Gastroesophageal sphincter (tissue), 4 donors: ENCODE measurements at regions not wholly inside any gene's neighbourhood (a gene's known extent, or its start where the extent isn't known, plus 50 kb on each side); places are given as distances from the start of the nearest gene placed in this dataset.
"Not testable (repeated sequence)": the region's sequence is repeated elsewhere in the genome, so short reads cannot be mapped to it uniquely, and the experiment has no call there.

Experiments
- ATAC-seq: fragments of 150-250 bp; one replicate; pipeline ENCODE4 v1.9.1; 2016; ENCODE audit warnings: mild to moderate bottlenecking, moderate library complexity
- H3K27ac ChIP-seq, 4 donors: fragments of 200-600 bp; sonication (generic) in 3 of 4; 1 replicate in 3 of 4; 2 replicates in 1 of 4; pipeline ENCODE4 v1.5.1; 2016 to 2019
- H3K27me3 ChIP-seq: fragments of 200-600 bp; sonication (generic); one replicate; pipeline ENCODE4 v1.5.1; 2019
- H3K36me3 ChIP-seq, 2 donors: fragments of 200-600 bp; sonication (generic); one replicate each; pipeline ENCODE4 v1.5.1; 2019; ENCODE audit warnings: control low read depth in 1 of 2
- H3K4me1 ChIP-seq, 3 donors: fragments of 200-600 bp; sonication (generic); 1 replicate in 2 of 3; 2 replicates in 1 of 3; pipeline ENCODE4 v1.5.1; 2016 to 2019; ENCODE audit warnings: control low read depth in 2 of 3
- H3K4me3 ChIP-seq, 2 donors: fragments of 200-600 bp; sonication (generic); one replicate each; pipeline ENCODE4 v1.5.1; 2019; ENCODE audit warnings: mild to moderate bottlenecking in 1 of 2, moderate library complexity in 1 of 2
- H3K9me3 ChIP-seq, 3 donors: fragments of 200-600 bp; sonication (generic); one replicate each; pipeline ENCODE4 v1.5.1; 2017 to 2019; ENCODE audit warnings: control low read depth in 2 of 3
- CTCF ChIP-seq, 4 experiments: fragments of 200-600 bp in 2 of 4; fragments of 450-650 bp in 2 of 4; sonication (generic) in 1 of 4; IDR thresholded peaks; one replicate each; pipeline ENCODE4 v1.5.1; 2017 to 2019; ENCODE audit warnings: antibody characterized with exemption in 4 of 4, mild to moderate bottlenecking in 2 of 4, moderate library complexity in 2 of 4
- EP300 ChIP-seq: sonication (generic); formaldehyde crosslinking; IDR thresholded peaks from one replicate; pipeline ENCODE4 v1.6.1; 2017; ENCODE audit warnings: antibody characterized with exemption, mild to moderate bottlenecking
- POLR2A ChIP-seq, 2 donors: fragments of 450-650 bp; IDR thresholded peaks; one replicate each; pipeline ENCODE4 v1.6.1; 2017; ENCODE audit warnings: antibody characterized with exemption in 2 of 2, mild to moderate bottlenecking in 2 of 2, moderate library complexity in 1 of 2
- POLR2AphosphoS5 ChIP-seq: sonication (generic); formaldehyde crosslinking; IDR thresholded peaks from one replicate; pipeline ENCODE4 v1.6.1; 2017; ENCODE audit warnings: antibody characterized with exemption
- WGBS, 2 donors: methylation state at CpG; one replicate each; pipeline ENCODE4 v1.1.5; 2018; ENCODE audit warnings: low coverage in 1 of 2; 5-methylcytosine and 5-hydroxymethylcytosine counted together

GRCh38 chr5:40441733-40442132, 238.0 kb upstream of the PTGER4 start:
- ATAC-seq, result no peak
- TF ChIP-seq CTCF (IDR thresholded peaks at IDR 0.05) (no peak), EP300 (no peak), POLR2AphosphoS5 (no peak), POLR2A (IDR thresholded peaks at IDR 0.05) (no peak)
- Histone ChIP-seq H3K4me1 (no peaks in the 10 kb centered on the region), H3K4me3 (no peak overlapping the region), H3K27me3 (no peaks in the 10 kb centered on the region), H3K36me3 (no peaks in the 10 kb centered on the region), H3K9me3 (no peaks in the 10 kb centered on the region), H3K27ac (no peak overlapping the region)
- 58 to 86% methylated on average over 3 to 4 of the region's 4 CpGs for WGBS, 2 donors

GRCh38 chr5:40440746-40441145, 239.0 kb upstream of the PTGER4 start:
- Histone ChIP-seq H3K4me1 (no peaks in the 10 kb centered on the region), H3K36me3 (no peaks in the 10 kb centered on the region), H3K4me3 (no peak overlapping the region), H3K27ac (no peak overlapping the region), H3K27me3 (no peaks in the 10 kb centered on the region), H3K9me3 (no peaks in the 10 kb centered on the region)
- TF ChIP-seq POLR2A (IDR thresholded peaks at IDR 0.05), result no peak
- WGBS, 2 donors, result 86 to 88% methylated on average over 1 of the region's 1 CpG
- no peak for ATAC-seq

GRCh38 chr5:40439103-40439502, 240.6 kb upstream of the PTGER4 start:
- H3K9me3 ChIP-seq, H3K4me3 ChIP-seq, ATAC-seq, H3K36me3 ChIP-seq, H3K4me1 ChIP-seq, H3K27me3 ChIP-seq, H3K27ac ChIP-seq: not testable (repeated sequence)
- 84 to 100% methylated on average over 2 of the region's 3 CpGs for WGBS, 2 donors

GRCh38 chr5:40438646-40439045, 241.1 kb upstream of the PTGER4 start:
- ATAC-seq, H3K9me3 ChIP-seq, H3K36me3 ChIP-seq, H3K4me3 ChIP-seq, H3K27ac ChIP-seq, H3K4me1 ChIP-seq, H3K27me3 ChIP-seq: not testable (repeated sequence)
- WGBS, 2 donors, result no CpG with 5 or more reads among the region's 26 CpGs

- H3K4me1 ChIP-seq, result no peaks in the 10 kb centered on the region
- WGBS, 2 donors, result 68 to 93% methylated on average over 2 to 4 of the region's 4 CpGs
- H3K4me3 ChIP-seq, result no peak overlapping the region
- H3K36me3 ChIP-seq, result no peaks in the 10 kb centered on the region
- no peaks in the 10 kb centered on the region for H3K27me3 ChIP-seq
- H3K27ac ChIP-seq, result no peak overlapping the region
- H3K9me3 ChIP-seq, result no peaks in the 10 kb centered on the region
- no peak for ATAC-seq
- TF ChIP-seq POLR2A (IDR thresholded peaks at IDR 0.05) (no peak), CTCF (IDR thresholded peaks at IDR 0.05) (no peak), EP300 (no peak), POLR2AphosphoS5 (no peak)
Measured at GRCh38 chr5:40437452-40437861, 242.3 kb upstream of the PTGER4 start.

GRCh38 chr5:40436535-40437237, 243.0 kb upstream of the PTGER4 start:
- no peak for ATAC-seq
- Histone ChIP-seq H3K36me3 (no peaks in the 10 kb centered on the region), H3K9me3 (no peaks in the 10 kb centered on the region), H3K4me3 (no peak overlapping the region), H3K27me3 (no peaks in the 10 kb centered on the region), H3K4me1 (no peaks in the 10 kb centered on the region), H3K27ac (no peak overlapping the region)
- 80 to 84% methylated on average over 8 to 9 of the region's 9 CpGs for WGBS, 2 donors
- TF ChIP-seq POLR2A (IDR thresholded peaks at IDR 0.05), result no peak
- no peak for TF ChIP-seq POLR2AphosphoS5
- TF ChIP-seq EP300, result no peak
- no peak for TF ChIP-seq CTCF (IDR thresholded peaks at IDR 0.05)

GRCh38 chr5:40435706-40436105, 244.0 kb upstream of the PTGER4 start:
- H3K9me3 ChIP-seq, H3K36me3 ChIP-seq, H3K27me3 ChIP-seq, H3K4me3 ChIP-seq, ATAC-seq, H3K27ac ChIP-seq, H3K4me1 ChIP-seq: not testable (repeated sequence)
- 70 to 91% methylated on average over 4 of the region's 4 CpGs for WGBS, 2 donors
